GM12878 (cell line): ENCODE measurements at regions not wholly inside any gene's neighbourhood (a gene's known extent, or its start where the extent isn't known, plus 50 kb on each side); places are given as distances from the start of the nearest gene placed in this dataset.

Source experiments
- ATAC-seq: fragments of 200-7000 bp; cut with Tn5 transposase; 3 replicates; pipeline ENCODE4 v1.9.1; 2020; ENCODE audit warnings: mild to moderate bottlenecking, moderate library complexity
- BruUV-seq: library from RNA; stranded (reverse); fragments of 400-500 nt; replicated peaks from 2 replicates; lab custom pipeline; 2021; lab: Mats Ljungman, UMichigan
- CTCF ChIA-PET: fragments of 300-600 bp; sonication (Branson Sonifier 250); formaldehyde crosslinking; extraction: SDS; loops from one replicate; lab custom pipeline; 2021; ENCODE audit warnings: inconsistent platforms; lab: Yijun Ruan, JAX
- POLR2A ChIA-PET: fragments of 350-600 bp; formaldehyde crosslinking; extraction: SDS; loops from one replicate; lab custom pipeline; 2021; ENCODE audit warnings: inconsistent platforms; lab: Charles Lee
- RAD21 ChIA-PET: fragments of 300-600 bp; sonication (Branson Sonifier 250); formaldehyde crosslinking; loops from one replicate; lab custom pipeline; 2023; ENCODE audit warnings: antibody characterized with exemption; ENCODE audit not compliant: unreplicated experiment; lab: Charles Lee
- SMC1A ChIA-PET: fragments of 300-600 bp; sonication (Branson Sonifier 250); formaldehyde crosslinking; loops from one replicate; lab custom pipeline; 2023; ENCODE audit not compliant: unreplicated experiment, uncharacterized antibody; lab: Charles Lee
- DNase-seq: peaks from one replicate; pipeline ENCODE4 v3.0.0-alpha.2; 2011; ENCODE audit warnings: low read depth, low spot score
- FAIRE-seq: peaks from 3 replicates; lab custom pipeline; 2011; peaks lifted over from hg19 to GRCh38; lab: Jason Lieb, UNC
- H2AFZ ChIP-seq: 2 replicates; pipeline ENCODE4 v1.6.0; 2011; ENCODE audit warnings: low read depth, low read length, control low read depth; ENCODE audit not compliant: control insufficient read depth
- H3K27ac ChIP-seq: 2 replicates; pipeline ENCODE4 v1.5.1; 2011; ENCODE audit warnings: control low read depth; ENCODE audit not compliant: control insufficient read depth, insufficient read depth
- H3K27me3 ChIP-seq, 2 experiments: replicated peaks in 1 of 2; 2 replicates each; pipeline versions ENCODE4 v1.6.0 to v1.6.1; 2011; ENCODE audit warnings: low read length in 1 of 2; ENCODE audit not compliant: control insufficient read depth in 2 of 2, insufficient read depth in 2 of 2
- H3K36me3 ChIP-seq, 2 experiments: 2 replicates each; pipeline ENCODE4 v1.5.1; 2011; ENCODE audit warnings: low read length in 1 of 2; ENCODE audit not compliant: control insufficient read depth in 2 of 2, insufficient read depth in 2 of 2
- H3K4me1 ChIP-seq: 2 replicates; pipeline ENCODE4 v1.6.1; 2011; ENCODE audit warnings: mild to moderate bottlenecking, low read length, moderate library complexity, mixed read lengths; ENCODE audit not compliant: control insufficient read depth, insufficient read depth
- H3K4me2 ChIP-seq: 2 replicates; pipeline ENCODE4 v1.6.0; 2011; ENCODE audit warnings: control low read depth; ENCODE audit not compliant: control insufficient read depth, insufficient read depth
- H3K4me3 ChIP-seq: fragments of 200-600 bp; sonication (generic); 2 replicates; pipeline ENCODE4 v1.5.1; 2016
- H3K79me2 ChIP-seq: 2 replicates; pipeline ENCODE4 v1.6.0; 2011; ENCODE audit warnings: low read length; ENCODE audit not compliant: control insufficient read depth, insufficient read depth
- H3K9ac ChIP-seq: 2 replicates; pipeline ENCODE4 v1.8.0; 2011; ENCODE audit warnings: low read length, control low read depth, mixed read lengths; ENCODE audit not compliant: control insufficient read depth, insufficient read depth
- H3K9me3 ChIP-seq: replicated peaks from 3 replicates; pipeline ENCODE4 v1.5.1; 2011; ENCODE audit warnings: mild to moderate bottlenecking, low read length; ENCODE audit not compliant: control insufficient read depth, insufficient read depth
- H4K20me1 ChIP-seq: 2 replicates; pipeline ENCODE4 v1.6.0; 2011; ENCODE audit not compliant: control insufficient read depth, insufficient read depth
- BCL11A ChIP-seq: IDR thresholded peaks from 2 replicates; pipeline ENCODE4 v1.6.1; 2011; ENCODE audit warnings: low read depth, low read length
- CHD2 ChIP-seq: IDR thresholded peaks from 2 replicates; pipeline ENCODE4 v1.6.1; 2011; ENCODE audit warnings: low read depth, low read length, improper control_type of control experiment, borderline replicate concordance
- CREM ChIP-seq: IDR thresholded peaks from 2 replicates; pipeline ENCODE4 v1.6.1; 2014; ENCODE audit warnings: antibody characterized with exemption, low read depth
- FOS ChIP-seq: IDR thresholded peaks from 3 replicates; pipeline ENCODE4 v1.6.1; 2011; ENCODE audit warnings: borderline replicate concordance; ENCODE audit not compliant: insufficient read length; ENCODE audit errors: extremely low read depth
- GABPA ChIP-seq: IDR thresholded peaks from 2 replicates; pipeline ENCODE4 v1.6.1; 2014; ENCODE audit warnings: antibody characterized with exemption, low read depth, mild to moderate bottlenecking, inconsistent platforms
- HDGF ChIP-seq: fragments of 450-650 bp; IDR thresholded peaks from 2 replicates; pipeline ENCODE4 v1.6.1; 2016; ENCODE audit warnings: antibody characterized with exemption
- IRF5 ChIP-seq: fragments of 450-650 bp; IDR thresholded peaks from 2 replicates; pipeline ENCODE4 v1.6.1; 2017; ENCODE audit warnings: borderline replicate concordance
- LARP7 ChIP-seq: fragments of 450-650 bp; IDR thresholded peaks from 2 replicates; pipeline ENCODE4 v1.6.1; 2017; ENCODE audit warnings: mild to moderate bottlenecking
- MTA3 ChIP-seq: IDR thresholded peaks from 2 replicates; pipeline ENCODE4 v1.6.1; 2012; ENCODE audit warnings: low read length, inconsistent platforms, borderline replicate concordance
- POU2F2 ChIP-seq: IDR thresholded peaks from 3 replicates; pipeline ENCODE4 v1.6.1; 2011; ENCODE audit warnings: low read depth, mild to moderate bottlenecking, low read length, borderline replicate concordance
- SMAD1 ChIP-seq: fragments of 450-650 bp; IDR thresholded peaks from 2 replicates; pipeline ENCODE4 v1.6.1; 2018; ENCODE audit warnings: mild to moderate bottlenecking, low read depth; ENCODE audit not compliant: partially characterized antibody
- YY1 ChIP-seq: IDR thresholded peaks from 2 replicates; pipeline ENCODE4 v1.6.1; 2011; ENCODE audit warnings: low read depth, mild to moderate bottlenecking, low read length
- ZNF207 ChIP-seq: fragments of 450-650 bp; IDR thresholded peaks from 2 replicates; pipeline ENCODE4 v1.6.1; 2014; ENCODE audit warnings: antibody characterized with exemption, mild to moderate bottlenecking, borderline replicate concordance
- ZNF217 ChIP-seq: fragments of 450-650 bp; IDR thresholded peaks from 2 replicates; pipeline ENCODE4 v1.6.1; 2017; ENCODE audit warnings: antibody characterized with exemption, mild to moderate bottlenecking
- WGBS: methylation state at CpG from one replicate; pipeline ENCODE4 v1.1.6; 2016; ENCODE audit warnings: low lambda C conversion rate; ENCODE audit not compliant: insufficient replicate concordance, insufficient coverage; ENCODE audit errors: missing lambda C conversion rate; 5-methylcytosine and 5-hydroxymethylcytosine counted together
- in situ Hi-C: fragments of 300-500 bp; cut with MboI; formaldehyde crosslinking; loops from 9 replicates; pipeline ENCODE4 v1.14.3; 2018; ENCODE audit warnings: mixed read lengths
- intact Hi-C: fragments of 100-400 bp; cut with micrococcal nuclease; formaldehyde crosslinking; loops from one replicate; pipeline ENCODE4 v1.14.2; 2022; ENCODE audit not compliant: unreplicated experiment
- TF ChIP-seq, protein P1 (sequence below): IDR thresholded peaks from 2 replicates; pipeline ENCODE4 v1.6.1; 2011; ENCODE audit warnings: low read depth, mild to moderate bottlenecking, low read length, moderate library complexity, borderline replicate concordance; ENCODE audit errors: extremely low read depth
- TF ChIP-seq, protein P2 (sequence below): IDR thresholded peaks from 2 replicates; pipeline ENCODE4 v1.6.1; 2012; ENCODE audit warnings: low read depth, low read length, improper control_type of control experiment

DNA sequence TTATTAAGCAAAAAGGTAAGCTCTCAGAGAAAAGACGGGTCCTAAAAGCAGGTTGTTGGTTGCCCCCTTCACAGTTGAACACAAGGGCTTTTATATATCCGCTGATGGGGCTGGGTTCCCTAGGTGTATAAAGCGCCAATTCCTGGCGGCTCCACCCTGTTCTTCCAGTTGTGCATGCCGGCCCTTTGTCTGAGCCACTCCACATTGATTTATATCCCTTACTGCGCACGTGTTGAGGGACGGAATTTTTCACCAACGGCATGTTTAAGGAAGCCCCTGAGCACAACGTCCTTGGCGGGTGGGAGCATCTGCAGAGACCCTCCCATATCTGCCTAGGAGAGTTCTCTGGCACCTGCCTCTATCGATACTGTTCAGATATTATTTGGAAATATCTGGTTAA is 135.7 kb downstream of the DTHD1 start:
- no peaks in the 10 kb centered on the region for H3K9me3 ChIP-seq
- no TSS peak for BruUV-seq
- no peak overlapping the region for H3K4me2 ChIP-seq
- no peaks in the 10 kb centered on the region for H3K27me3 ChIP-seq
- ChIA-PET RAD21 (interaction anchor here (3.0 kb wide), 1 partner anchor 135 kb away, joined by 11 read pairs; no protein-coding TSS in a partner anchor), POLR2A (no interaction called here), SMC1A (interaction anchor here (1.2 kb wide), 1 partner anchor 965 kb away, joined by 3 read pairs; no protein-coding TSS in a partner anchor), CTCF (interaction anchor here (4.4 kb wide), 1 partner anchor 968 kb away, joined by 28 read pairs; no protein-coding TSS in a partner anchor)
- H3K9ac ChIP-seq = no peak overlapping the region
- H3K4me1 ChIP-seq = no peaks in the 10 kb centered on the region
- in situ Hi-C loops (loop anchor here (5.0 kb wide), 1 partner anchor 965 kb away; no protein-coding TSS in a partner anchor), intact Hi-C loops (loop anchor here (10.0 kb wide), 2 partner anchors 518 to 828 kb away; partner anchors contain the start of gene NWD2)
- WGBS = 50% methylated on average over 12 of the region's 12 CpGs
- no peak for ATAC-seq
- no peak for DNase-seq
- H4K20me1 ChIP-seq = no peaks in the 10 kb centered on the region
- no peaks in the 10 kb centered on the region for H3K36me3 ChIP-seq
- no peak overlapping the region for H3K4me3 ChIP-seq
- no peak for TF ChIP-seq BCL11A
- TF ChIP-seq YY1 = no peak
- TF ChIP-seq, protein P1, sequence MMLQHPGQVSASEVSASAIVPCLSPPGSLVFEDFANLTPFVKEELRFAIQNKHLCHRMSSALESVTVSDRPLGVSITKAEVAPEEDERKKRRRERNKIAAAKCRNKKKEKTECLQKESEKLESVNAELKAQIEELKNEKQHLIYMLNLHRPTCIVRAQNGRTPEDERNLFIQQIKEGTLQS = no peak
- H3K27ac ChIP-seq = no peak overlapping the region
- no peaks in the 10 kb centered on the region for H3K79me2 ChIP-seq
- no peak overlapping the region for H2AFZ ChIP-seq
- FAIRE-seq = no peak

GRCh38 chr4:36420111-36420679 is 138.8 kb downstream of the DTHD1 start:
- no peak for ATAC-seq
- TF ChIP-seq POU2F2 = no peak
- TF ChIP-seq ZNF217 = no peak
- TF ChIP-seq MTA3 = no peak
- no peak for TF ChIP-seq IRF5
- TF ChIP-seq, protein P2, sequence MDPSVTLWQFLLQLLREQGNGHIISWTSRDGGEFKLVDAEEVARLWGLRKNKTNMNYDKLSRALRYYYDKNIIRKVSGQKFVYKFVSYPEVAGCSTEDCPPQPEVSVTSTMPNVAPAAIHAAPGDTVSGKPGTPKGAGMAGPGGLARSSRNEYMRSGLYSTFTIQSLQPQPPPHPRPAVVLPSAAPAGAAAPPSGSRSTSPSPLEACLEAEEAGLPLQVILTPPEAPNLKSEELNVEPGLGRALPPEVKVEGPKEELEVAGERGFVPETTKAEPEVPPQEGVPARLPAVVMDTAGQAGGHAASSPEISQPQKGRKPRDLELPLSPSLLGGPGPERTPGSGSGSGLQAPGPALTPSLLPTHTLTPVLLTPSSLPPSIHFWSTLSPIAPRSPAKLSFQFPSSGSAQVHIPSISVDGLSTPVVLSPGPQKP = no peak
- no peak for TF ChIP-seq FOS
- TF ChIP-seq ZNF207 = no peak
- no peak for TF ChIP-seq CHD2
- TF ChIP-seq GABPA = no peak
- TF ChIP-seq LARP7 = no peak
- no peak for TF ChIP-seq HDGF
- TF ChIP-seq SMAD1 = no peak
- TF ChIP-seq CREM = no peak

More at GRCh38 chr4:36420111-36420679, 138.8 kb downstream of the DTHD1 start:
- no peaks in the 10 kb centered on the region for H3K4me1 ChIP-seq
- no peaks in the 10 kb centered on the region for H4K20me1 ChIP-seq
- 34% methylated on average over 3 of the region's 3 CpGs for WGBS
- H3K27me3 ChIP-seq = no peaks in the 10 kb centered on the region
- no peaks in the 10 kb centered on the region for H3K36me3 ChIP-seq
- H3K4me2 ChIP-seq = no peak overlapping the region
- SMC1A ChIA-PET = interaction anchor here (0.5 to 1.6 kb wide), 2 partner anchors 21 to 349 kb away, joined by 4 read pairs; no protein-coding TSS in a partner anchor
- no peak overlapping the region for H3K4me3 ChIP-seq
- no peaks in the 10 kb centered on the region for H3K79me2 ChIP-seq
- no peak overlapping the region for H3K27ac ChIP-seq
- in situ Hi-C loops = no loop called here
- intact Hi-C loops = no loop called here
- H2AFZ ChIP-seq = no peak overlapping the region
- H3K9ac ChIP-seq = no peak overlapping the region
- BruUV-seq = no TSS peak
- POLR2A ChIA-PET = no interaction called here
- RAD21 ChIA-PET = no interaction called here
- FAIRE-seq (no peak), DNase-seq (no peak)
- CTCF ChIA-PET = interaction anchor here (1.2 to 1.3 kb wide), 2 partner anchors 13 to 20 kb away, joined by 3 to 4 read pairs; no protein-coding TSS in a partner anchor
- H3K9me3 ChIP-seq = no peaks in the 10 kb centered on the region
